Left cardiac atrium (tissue), 4 donors: ENCODE measurements at regions not wholly inside any gene's neighbourhood (a gene's known extent, or its start where the extent isn't known, plus 50 kb on each side); places are given as distances from the start of the nearest gene placed in this dataset.
"Not testable (repeated sequence)": the region's sequence is repeated elsewhere in the genome, so short reads cannot be mapped to it uniquely, and the experiment has no call there.

Experiments
- ATAC-seq, 2 donors: fragments of 200-7000 bp; cut with Tn5 transposase; one replicate each; pipeline ENCODE4 v1.9.1; 2020; ENCODE audit warnings: mild to moderate bottlenecking in 2 of 2, moderate library complexity in 2 of 2
- DNase-seq: peaks from one replicate; pipeline ENCODE4 v3.0.0-alpha.2; 2020
- intact Hi-C, 2 donors: fragments of 100-400 bp; cut with DNase I; formaldehyde crosslinking; loops; one replicate each; pipeline versions ENCODE4 v1.14.1 to v1.15.1; 2022 to 2023
- donor health status: DM: no; HTN: yes; CAD: no.
- donor health status: DM: no; HTN: yes; CAD: no; lungs with severe emphysema.
- donor health status: DM: yes; HTN: yes; CAD: no.
- donor health status: Dilated cardiomyopathy.

DNA sequence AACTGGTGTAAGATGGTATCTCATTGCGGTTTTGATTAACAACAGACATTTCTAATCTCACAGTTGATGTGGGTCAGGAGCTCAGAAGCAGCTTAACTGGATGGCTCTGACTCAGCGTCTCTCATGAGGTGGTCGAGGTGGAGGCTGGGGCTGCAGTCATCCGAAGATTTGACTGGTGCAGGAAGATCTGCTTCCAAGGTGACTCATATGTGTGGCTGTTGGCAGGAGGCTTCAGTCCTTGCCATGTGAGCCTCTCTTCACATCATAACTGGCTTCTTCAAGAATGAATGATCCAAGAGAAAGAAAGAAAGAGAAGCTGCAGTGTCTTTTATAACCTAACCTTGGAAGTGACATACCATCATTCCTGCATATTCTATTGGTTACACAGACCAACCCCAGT, 376.1 kb downstream of the SEC14L1 start:
- intact Hi-C loops = no loop called here
- ATAC-seq = no peak
- DNase-seq = no peak

DNA sequence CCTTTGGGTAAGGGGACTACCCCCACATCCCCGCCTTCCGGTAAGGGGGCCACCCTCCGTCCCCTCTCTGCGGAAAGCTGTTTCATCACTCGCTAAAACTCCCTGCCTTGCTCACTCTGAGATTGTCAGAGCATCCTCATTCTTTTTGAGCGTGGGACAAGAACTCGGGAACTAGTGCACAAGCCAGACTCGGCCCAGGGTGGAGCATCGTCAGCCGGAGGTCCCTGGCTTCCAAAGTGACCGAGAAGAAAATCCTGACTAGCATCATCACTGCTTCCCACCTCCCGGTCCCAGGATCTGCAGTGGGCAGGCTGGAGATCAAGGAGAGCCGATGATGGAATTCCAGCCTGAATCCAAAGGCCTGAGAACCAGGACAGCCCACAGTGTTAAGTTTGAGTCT, 380.3 kb downstream of the SEC14L1 start:
- no peak for DNase-seq
- intact Hi-C loops = no loop called here
- ATAC-seq = no peak

DNA sequence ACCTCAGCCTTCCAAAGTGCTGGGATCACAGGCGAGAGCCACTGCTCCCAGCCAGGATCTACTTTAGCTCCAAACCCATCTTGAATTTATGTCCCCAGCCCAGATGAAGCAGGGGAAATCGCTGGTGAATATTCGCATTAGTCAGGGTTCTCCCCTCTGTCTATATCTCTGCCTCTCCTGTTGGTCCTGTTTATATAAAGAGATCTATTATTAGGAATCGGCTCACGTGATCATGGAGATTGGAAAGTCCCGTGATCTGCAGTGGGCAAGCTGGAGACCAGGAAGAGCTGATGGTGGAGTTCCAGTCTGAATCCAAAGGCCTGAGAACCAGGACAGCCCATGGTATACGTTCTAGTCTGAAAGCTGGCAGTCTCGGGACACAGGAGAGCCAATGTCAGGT, 382.8 kb downstream of the SEC14L1 start:
- DNase-seq (no peak), ATAC-seq (peak in 1 of 2 donors; percentile 47)
- intact Hi-C loops = no loop called here

DNA sequence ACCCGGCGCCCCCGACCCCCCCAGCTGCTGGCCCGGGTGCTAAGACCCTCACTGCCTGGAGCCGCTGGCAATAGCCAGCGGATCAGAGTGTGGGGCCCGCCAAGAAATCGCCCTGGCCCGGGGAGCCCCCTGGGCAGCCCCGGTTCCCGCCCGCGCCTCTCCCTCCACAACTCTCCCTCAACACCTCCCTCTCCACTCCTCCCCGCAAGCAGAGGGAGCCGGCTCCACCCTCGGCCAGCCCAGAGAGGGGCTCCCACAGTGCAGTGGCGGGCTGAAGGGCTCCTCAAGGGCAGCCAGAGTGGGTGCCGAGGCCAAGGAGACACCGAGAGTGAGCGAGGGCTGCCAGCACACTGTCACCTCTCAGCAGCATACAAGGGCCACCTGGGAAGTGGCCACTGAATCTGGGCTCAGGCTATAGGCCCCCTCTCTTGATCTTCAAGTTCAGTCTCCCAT, 385.5 kb downstream of the SEC14L1 start:
- intact Hi-C loops = no loop called here
- DNase-seq = no peak
- ATAC-seq = no peak

DNA sequence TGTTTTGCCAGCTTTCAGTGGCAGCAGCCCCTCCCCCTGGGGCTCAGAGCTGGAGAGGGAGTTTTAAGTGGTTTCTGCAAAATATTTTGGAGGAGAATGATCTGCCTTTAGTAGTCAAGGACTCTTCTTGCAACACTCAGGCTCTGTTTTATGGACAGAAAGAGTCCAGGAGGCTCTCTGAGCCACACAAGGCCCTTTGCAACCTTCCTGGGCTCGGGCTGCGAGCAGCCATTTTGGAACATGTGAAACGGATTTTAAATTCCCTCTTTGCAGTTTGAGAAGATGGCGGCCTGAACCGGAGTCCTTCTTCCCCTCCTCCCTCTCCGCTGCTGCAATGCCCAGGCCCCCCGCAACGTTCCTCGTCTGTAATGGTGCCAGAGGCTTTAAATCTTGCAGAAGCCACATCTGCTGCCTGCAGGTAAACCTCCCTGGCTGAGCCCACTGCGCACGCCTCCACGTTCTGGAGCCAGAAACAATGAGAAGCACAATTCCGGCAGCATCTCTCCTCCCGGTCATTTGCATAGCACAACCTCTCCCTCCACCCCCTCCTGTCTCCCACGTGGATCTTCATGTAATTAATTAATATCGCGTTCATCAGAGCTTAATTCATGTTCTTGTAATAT, 386.1 kb downstream of the SEC14L1 start:
- DNase-seq (no peak), ATAC-seq (no peak)
- intact Hi-C loops = no loop called here

DNA sequence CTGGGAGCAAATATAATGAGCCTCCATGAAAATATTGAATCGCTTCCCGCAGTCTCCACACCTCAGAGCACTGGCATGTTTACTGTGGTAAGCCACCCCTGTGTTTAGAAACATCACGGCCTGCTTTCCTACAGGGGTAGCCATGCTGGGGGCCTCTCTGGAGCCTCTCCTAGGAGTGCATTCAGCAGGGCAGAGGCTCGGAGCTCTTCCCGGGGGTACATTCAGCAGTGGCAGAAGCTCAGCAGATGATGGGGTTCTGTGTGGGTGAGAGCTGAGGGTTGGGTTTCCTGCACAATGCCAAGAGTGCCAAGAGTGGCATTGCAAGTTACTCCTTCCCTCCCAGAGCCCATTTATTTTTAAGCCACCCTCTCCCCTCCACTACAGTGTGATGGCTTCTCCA, 386.6 kb downstream of the SEC14L1 start:
- DNase-seq (no peak), ATAC-seq (no peak)
- intact Hi-C loops = no loop called here

DNA sequence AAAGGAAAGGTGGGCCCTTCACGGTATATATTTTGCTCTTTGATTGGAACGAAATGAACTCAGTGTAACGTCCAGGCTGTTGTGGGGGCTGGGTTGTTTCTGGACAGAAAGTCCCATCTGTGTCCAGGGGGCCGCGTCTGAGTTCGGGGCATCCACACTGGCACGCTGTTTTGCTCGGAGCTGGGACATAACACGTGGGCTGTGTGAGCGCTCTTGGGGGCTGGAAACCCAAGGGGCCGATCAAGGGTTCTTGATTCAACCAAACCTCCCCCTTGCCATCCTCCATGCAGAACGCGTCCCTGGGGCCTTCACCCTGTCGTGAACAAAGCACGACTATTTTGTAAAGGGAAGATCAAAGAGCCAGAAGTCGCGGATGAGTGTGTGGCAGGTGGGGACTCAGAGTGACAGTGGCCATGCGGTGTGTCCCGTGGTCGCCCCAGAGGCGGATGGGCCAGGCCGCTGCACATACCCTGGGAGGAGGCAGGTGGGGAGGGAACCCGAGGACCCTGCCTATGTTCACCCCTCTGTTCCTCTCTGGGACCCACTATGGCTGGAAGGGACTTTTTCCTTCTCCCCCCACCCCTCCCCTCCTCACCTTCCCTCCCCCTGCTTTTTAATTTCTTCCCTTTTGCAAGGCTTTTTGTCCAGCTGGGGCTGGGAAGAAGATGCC, 387.2 kb downstream of the SEC14L1 start:
- ATAC-seq (no peak), DNase-seq (no peak)
- intact Hi-C loops = no loop called here

DNA sequence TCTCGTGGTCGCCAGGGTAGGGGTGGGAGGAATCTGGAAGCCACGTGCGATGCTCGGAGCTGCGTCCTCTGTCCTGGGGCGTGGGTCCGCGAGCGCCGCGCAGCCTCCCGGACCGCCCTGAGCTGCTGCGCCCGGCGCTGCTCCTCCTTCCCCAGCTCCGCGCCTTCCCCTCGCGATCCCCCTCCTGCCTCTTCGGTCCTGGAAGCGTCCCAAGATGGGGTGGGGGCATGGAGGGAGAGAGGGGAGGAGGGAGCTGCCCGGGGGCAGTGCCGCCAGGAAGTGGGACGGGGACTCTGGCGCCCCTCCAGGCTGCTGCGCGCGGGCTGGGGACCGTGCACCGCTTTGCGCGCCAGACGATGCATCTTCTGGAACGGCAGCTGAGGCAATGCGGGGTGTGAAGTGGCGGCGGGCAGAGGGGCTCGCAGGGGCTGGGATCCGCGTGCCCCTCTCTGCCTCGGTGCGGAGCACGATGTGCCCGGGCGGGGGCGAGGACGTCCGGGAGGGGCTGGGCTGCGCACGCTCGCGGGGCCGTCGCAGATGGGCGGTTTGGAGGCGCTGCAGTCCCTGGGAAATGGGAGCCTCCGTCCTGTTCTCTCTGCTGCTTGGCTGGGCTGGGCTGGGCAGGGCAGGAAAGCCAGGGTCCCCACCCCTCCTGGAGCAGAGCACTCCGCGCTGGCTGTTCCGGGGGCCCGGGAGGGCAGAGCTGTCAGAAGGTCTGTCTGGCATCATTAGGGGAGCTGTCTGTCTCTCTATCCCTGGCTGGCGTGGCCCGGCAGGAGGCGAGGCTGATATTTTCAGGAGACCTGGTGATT, 388.0 kb downstream of the SEC14L1 start:
- ATAC-seq (peak; percentile 54 to 63), DNase-seq (no peak)
- intact Hi-C loops = no loop called here

DNA sequence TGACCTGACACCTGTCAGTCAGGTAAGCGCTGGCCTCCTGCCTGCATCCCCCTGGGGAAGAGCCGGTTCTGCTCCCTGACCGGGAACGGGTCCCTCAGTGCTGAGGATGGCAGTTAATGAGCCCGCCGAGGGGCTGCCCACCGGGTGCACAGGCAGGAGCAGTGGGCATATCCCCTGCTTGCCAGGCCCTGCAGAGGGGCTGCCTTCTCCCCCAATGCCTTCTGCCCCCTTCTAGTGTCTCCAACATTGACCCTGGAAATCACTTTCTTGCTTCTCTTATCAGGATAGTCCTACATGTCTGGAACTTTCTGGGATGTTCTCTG, 388.5 kb downstream of the SEC14L1 start:
- intact Hi-C loops = no loop called here
- no peak for ATAC-seq
- no peak for DNase-seq

DNA sequence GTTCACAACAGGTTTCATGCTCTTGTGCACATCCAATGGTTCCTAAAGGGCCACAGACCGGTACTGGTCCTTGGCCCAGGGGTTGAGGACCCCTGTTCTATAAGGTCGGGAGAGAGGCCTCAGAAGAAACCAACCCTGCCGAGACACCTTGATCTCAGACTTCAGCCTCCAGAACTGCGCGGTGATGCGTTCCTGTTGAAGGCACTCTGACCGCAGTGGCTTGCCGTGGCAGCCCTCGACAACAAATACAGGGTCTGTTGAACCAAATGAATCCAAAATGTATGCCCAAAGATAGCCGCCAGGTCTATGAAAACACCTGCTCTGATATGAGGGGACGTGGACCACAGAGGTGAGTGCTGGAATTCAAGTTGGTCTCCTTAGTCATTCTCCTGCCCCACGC, 389.8 kb downstream of the SEC14L1 start:
- ATAC-seq (no peak), DNase-seq (no peak)
- intact Hi-C loops = no loop called here

DNA sequence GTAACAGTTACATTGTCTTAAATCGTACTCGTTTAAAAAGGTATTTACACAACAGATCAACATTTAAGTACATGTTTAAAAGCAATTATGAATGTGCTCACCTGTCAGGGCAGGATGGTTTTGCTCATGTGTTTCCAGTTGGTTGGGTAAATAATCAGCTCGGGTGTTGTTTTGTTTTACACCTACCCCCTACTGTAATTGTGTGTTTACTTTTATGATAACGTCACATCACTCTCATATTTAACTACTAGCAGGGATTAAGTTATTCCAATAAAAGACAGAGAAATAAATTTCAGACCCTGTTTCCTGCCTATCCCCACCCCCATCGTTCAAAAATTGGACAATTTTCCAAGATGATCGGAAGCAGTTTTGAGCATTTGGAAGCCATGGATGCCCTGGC, 390.2 kb downstream of the SEC14L1 start:
- no peak for ATAC-seq
- no peak for DNase-seq
- intact Hi-C loops = no loop called here

DNA sequence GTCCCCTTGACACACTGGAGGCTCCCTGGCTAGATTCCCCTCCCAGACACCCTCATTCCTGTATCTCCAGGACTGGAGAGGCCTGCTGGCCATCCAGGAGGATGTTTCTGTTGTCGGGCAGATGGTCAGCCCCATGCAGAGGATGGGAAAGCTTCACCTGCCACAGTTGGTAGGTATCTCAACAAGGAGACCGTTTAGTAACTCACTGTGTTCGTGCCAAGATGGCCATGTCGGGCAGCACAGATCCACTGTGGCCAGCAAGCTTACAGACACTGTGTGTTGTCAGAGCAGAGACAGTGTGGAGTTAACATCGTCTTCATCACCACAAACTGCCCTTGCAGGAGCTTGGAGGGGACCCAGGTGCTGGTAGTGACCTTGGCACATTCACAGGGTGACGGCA, 390.9 kb downstream of the SEC14L1 start:
- intact Hi-C loops = no loop called here
- DNase-seq (no peak), ATAC-seq (no peak)

DNA sequence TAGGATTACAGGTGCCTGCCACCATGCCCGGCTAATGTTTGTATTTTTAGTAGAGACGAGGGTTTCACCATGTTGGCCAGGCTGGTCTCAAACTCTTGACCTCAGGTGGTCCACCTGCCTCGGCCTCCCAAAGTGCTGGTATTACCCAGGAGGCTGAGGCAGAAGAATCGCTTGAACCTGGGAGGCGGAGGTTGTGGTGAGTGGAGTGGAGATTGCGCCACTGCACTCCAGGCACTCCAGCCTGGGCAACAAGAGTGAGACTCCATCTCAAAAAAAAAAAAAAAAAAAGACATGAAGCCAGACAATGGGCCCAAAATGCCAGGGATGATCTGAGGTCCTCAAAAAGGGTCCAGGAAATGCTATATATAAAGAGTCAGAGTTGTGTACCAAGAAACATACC, 392.9 kb downstream of the SEC14L1 start:
- DNase-seq, intact Hi-C loops, ATAC-seq: not testable (repeated sequence)

DNA sequence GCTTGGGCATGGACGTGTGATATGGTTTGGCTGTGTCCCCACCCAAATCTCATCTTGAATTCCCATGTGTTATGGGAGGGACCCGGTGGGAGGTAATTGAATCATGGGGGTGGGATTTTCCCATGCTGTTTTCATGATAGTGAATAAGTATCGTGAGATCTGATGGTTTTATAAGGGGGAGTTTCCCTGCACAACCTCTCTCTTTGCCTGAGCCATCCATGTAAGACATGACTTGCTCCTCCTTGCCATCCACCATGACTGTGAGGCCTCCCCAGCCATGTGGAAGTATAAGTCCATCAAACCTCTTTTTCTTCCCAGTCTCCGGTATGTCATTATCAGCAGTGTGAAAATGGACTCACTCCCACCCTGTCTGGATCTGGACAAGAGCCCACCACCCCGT, 393.4 kb downstream of the SEC14L1 start:
- intact Hi-C loops = no loop called here
- ATAC-seq (no peak), DNase-seq (no peak)

DNA sequence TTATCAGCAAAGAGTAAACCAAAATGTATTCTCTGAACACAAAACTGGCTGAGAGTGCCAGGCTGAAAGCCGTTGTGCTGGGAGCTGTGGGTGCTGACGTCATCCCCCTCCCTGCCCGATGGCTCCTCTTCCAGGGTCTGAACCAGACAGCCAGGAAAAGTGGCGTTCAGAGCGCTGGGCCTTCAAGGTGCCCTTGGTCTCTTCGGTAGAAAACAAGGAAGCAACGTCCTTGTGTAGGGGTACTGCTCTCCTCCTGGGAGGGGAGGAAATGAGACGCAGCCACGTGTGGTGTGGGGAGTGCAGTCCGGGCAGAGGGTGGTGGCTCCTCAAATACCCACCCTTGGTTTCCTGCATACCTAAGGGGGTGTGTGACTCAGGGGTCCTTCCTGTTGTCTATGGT, 394.7 kb downstream of the SEC14L1 start:
- ATAC-seq (peak; percentile 75 to 76), DNase-seq (peak; percentile 63)

DNA sequence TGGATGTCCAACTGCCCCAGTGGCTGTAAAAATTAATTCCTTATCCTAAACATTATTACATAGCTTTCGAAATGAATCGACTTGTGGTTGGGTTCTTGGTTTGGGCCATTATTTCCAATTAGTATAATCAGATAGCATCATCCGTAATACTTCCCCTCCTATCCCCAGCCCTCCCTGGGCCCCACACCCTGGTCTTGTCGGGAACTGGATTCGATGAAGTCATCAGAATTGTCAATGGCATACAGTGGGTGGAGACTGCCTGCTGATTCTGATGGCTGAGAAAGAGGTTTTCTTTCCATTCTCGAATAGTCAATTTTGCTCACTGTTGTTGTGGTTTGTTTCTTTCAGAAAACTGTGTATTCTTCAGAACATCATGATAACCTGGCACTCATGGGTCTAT, 395.1 kb downstream of the SEC14L1 start:
- intact Hi-C loops = no loop called here
- ATAC-seq = no peak
- DNase-seq = no peak

More for the DNA sequence above, 394.7 kb downstream of the SEC14L1 start:
- intact Hi-C loops = no loop called here

DNA sequence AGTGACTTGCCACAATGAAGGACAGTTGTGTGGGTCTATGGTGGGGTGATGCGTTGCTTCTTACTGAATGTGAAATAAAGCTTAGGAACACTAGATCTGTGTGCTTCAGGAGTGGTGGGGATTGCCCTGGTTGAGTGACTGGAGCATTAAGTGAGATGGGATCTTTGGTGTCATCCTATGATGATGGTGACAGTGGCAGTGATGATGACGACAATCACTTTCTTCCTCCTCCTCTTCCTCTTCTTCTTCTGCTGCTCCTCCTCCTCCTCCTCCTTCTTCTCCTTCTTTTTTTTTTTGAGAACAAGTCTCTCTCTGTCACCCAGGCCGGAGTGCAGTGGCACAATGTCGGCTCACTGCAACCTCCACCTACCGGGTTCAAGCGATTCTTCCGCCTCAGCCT, 396.8 kb downstream of the SEC14L1 start:
- DNase-seq (no peak), ATAC-seq (no peak)
- intact Hi-C loops = no loop called here

DNA sequence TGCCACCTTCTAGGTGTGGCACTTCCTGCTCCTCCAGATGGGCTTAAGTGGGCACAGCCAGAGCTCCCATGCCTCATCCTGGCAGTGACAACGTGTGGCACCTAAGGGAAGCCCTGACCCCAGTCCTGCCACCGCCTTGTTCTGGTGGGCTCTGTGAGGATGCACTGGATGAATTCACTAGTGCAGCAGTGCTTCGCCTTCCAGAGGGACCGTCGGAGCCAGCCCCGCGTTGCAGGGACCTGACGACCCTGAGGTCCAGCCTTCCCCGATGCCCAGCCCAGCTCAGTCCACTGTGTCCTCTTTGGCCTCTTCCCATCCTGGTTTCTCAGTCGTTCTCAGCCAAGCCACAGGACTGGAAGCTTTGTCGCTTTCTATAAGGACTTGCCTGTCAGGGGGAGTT, 399.8 kb downstream of the SEC14L1 start:
- ATAC-seq (no peak), DNase-seq (no peak)
- intact Hi-C loops = loop anchor here (5.0 to 10.0 kb wide), 5 partner anchors 137 to 464 kb away; no protein-coding TSS in a partner anchor

DNA sequence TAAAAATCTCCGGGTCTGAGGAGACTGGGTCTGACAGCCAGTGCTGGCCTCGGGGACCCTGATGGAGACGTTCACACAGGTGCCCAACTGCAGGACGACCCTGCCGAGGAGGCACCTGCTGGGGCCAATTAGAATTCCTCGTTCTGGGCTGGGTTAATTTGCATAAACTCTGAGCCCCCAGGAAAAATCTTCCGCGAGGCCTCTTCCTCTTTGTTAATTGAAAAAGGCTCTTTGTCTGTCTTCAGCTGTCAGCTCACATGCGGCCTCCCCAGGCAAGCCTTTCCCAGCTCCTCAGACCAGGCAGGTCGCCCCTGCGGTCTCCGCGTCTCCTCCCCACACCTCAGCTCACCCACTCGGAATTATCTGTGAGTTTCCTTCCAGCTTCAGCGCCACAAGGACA, 400.2 kb downstream of the SEC14L1 start:
- ATAC-seq (no peak), DNase-seq (no peak)
- intact Hi-C loops = loop anchor here (5.0 to 10.0 kb wide), 5 partner anchors 136 to 464 kb away; no protein-coding TSS in a partner anchor

DNA sequence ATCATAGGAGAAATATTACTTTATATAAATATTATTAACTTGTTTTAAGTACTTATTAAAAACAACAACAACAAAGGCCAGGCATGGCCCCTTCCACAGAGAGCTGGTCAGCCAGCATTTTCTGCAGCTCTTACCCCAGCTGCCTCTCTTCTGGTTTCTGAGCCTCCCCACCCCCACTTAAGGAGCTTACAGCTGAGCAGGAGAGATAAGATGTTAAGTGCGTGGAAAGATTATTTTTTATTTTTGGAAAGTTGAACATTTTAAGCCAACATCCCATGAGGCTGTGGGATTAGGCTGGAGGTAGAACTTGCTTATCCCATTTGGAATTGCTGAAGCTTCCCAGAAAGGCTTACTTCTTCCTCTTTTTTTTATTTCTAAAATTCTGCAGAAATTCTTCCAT, 401.2 kb downstream of the SEC14L1 start:
- peak; percentile 29 for DNase-seq
- intact Hi-C loops = loop anchor here (2.0 to 10.0 kb wide), 7 partner anchors 59 to 471 kb away; no protein-coding TSS in a partner anchor
- ATAC-seq = peak; percentile 69 to 81
